Lung (tissue), 11 donors: ENCODE measurements at regions not wholly inside any gene's neighbourhood (a gene's known extent, or its start where the extent isn't known, plus 50 kb on each side); places are given as distances from the start of the nearest gene placed in this dataset.
A peak's percentile ranks its signal among the peaks of the same experiment; 100 is the strongest.

Experiments used
- ATAC-seq: fragments of 200-7000 bp; cut with Tn5 transposase; one replicate; pipeline ENCODE4 v1.9.1; 2020; ENCODE audit warnings: moderate number of reproducible peaks; ENCODE audit not compliant: insufficient read depth, low FRiP score
- DNase-seq, 3 donors: peaks; one replicate each; pipeline ENCODE4 v3.0.0-alpha.2; 2013 to 2017
- H3K27ac ChIP-seq, 2 donors: one replicate each; pipeline ENCODE4 v1.5.1; 2013; ENCODE audit warnings: mild to moderate bottlenecking in 2 of 2, moderate library complexity in 2 of 2, control low read depth in 1 of 2, inconsistent platforms in 1 of 2, low read depth in 1 of 2, low read length in 1 of 2
- H3K27me3 ChIP-seq, 3 donors: one replicate each; pipeline ENCODE4 v1.5.1; 2013; ENCODE audit warnings: low read length in 2 of 3; ENCODE audit not compliant: control insufficient read depth in 3 of 3, insufficient read depth in 3 of 3
- H3K36me3 ChIP-seq, 4 donors: one replicate each; pipeline ENCODE4 v1.5.1; 2013; ENCODE audit warnings: low read length in 4 of 4, mild to moderate bottlenecking in 1 of 4, moderate library complexity in 1 of 4; ENCODE audit not compliant: control insufficient read depth in 4 of 4, insufficient read depth in 4 of 4
- H3K4me1 ChIP-seq, 5 donors: one replicate each; pipeline ENCODE4 v1.5.1; 2013; ENCODE audit warnings: low read length in 5 of 5, mild to moderate bottlenecking in 2 of 5, moderate library complexity in 1 of 5; ENCODE audit not compliant: control insufficient read depth in 5 of 5, insufficient read depth in 5 of 5
- H3K4me3 ChIP-seq: one replicate; pipeline ENCODE4 v1.5.1; 2013; ENCODE audit warnings: mild to moderate bottlenecking, control low read depth, moderate library complexity
- H3K9ac ChIP-seq, 2 donors: one replicate each; pipeline ENCODE4 v1.5.1; 2013; ENCODE audit warnings: low read length in 2 of 2, control low read depth in 1 of 2; ENCODE audit not compliant: insufficient read depth in 1 of 2
- H3K9me3 ChIP-seq, 4 donors: one replicate each; pipeline ENCODE4 v1.5.1; 2013; ENCODE audit warnings: low read length in 3 of 4, mild to moderate bottlenecking in 1 of 4, moderate library complexity in 1 of 4; ENCODE audit not compliant: control insufficient read depth in 4 of 4, insufficient read depth in 3 of 4
- CTCF ChIP-seq: IDR thresholded peaks from 2 replicates; pipeline ENCODE4 v1.5.1; 2012; ENCODE audit warnings: mild to moderate bottlenecking; ENCODE audit errors: control extremely low read depth, extremely low read depth
- WGBS, 2 donors: extraction: QIAGEN DNeasy Blood & Tissue Kit; methylation state at CpG; one replicate each; pipeline ENCODE4 v1.1.7; 2013; 5-methylcytosine and 5-hydroxymethylcytosine counted together
- donor health status: control.
- donor health status: control.
- donor health status: Bipolar disorder and iron deficiency.
- donor health status: healthy.
- donor health status: DM: yes; HTN: yes; CAD: no.

DNA sequence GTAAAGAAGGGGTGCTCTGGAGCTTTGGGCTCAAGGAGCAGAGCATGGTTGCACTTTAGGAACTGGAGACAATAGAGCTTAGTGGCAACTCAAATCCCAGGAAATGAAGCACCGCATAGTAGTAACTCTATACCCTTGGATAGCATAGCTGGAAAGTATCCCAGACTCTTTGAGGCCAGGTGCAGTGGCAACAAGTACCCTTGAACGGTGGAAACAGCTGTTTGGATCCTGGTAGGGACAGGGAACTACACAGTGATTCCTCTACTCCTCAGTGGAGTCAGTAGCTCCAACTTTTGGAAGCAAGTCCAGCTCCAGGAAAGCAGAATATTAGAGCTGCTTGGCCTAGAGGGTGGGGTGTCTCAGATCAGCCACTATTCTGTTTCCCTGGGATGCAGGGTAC, 129.0 kb upstream of the WSCD2 start:
- DNase-seq (no peak), ATAC-seq (no peak)
- WGBS, 2 donors: 59 to 60% methylated on average over 2 of the region's 2 CpGs
- no peak for TF ChIP-seq CTCF
- H3K9ac ChIP-seq: no peak overlapping the region
- no peaks in the 10 kb centered on the region for H3K27me3 ChIP-seq
- H3K4me1 ChIP-seq: no peaks in the 10 kb centered on the region
- H3K9me3 ChIP-seq: peaks cover 0 to 10% (median 0%) of the 10 kb centered on the region in 4 donors
- no peak overlapping the region for H3K4me3 ChIP-seq
- H3K27ac ChIP-seq: no peak overlapping the region
- no peaks in the 10 kb centered on the region for H3K36me3 ChIP-seq

DNA sequence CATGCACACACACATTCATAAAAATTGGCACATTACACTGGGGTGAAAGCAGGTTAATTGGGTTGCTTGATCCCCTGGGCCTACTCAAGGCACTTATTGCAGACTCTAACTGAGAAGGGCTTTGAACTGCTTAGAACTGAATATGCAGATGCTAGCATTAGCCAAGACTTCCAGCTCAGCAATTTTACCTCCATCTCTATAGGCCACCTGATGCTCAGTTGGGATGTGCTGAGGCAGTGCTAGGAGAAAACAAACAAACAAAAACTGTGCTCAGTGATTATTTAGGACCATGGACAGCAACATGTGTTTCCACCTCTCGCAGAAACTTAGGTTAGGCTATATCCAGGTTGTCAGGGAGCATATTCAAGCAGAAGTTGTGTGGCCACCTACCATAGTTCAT, 124.8 kb upstream of the WSCD2 start:
- DNase-seq (peak in 2 of 3 donors; percentile 6 to 50), ATAC-seq (no peak)
- Histone ChIP-seq H3K4me3 (no peak overlapping the region), H3K36me3 (no peaks in the 10 kb centered on the region), H3K9me3 (peaks cover 0 to 10% (median 0%) of the 10 kb centered on the region in 4 donors), H3K9ac (no peak overlapping the region), H3K27me3 (no peaks in the 10 kb centered on the region), H3K27ac (no peak overlapping the region), H3K4me1 (peaks cover 0 to 4% (median 0%) of the 10 kb centered on the region in 5 donors)
- no peak for TF ChIP-seq CTCF
- WGBS, 2 donors: 9 to 12% methylated on average over 1 of the region's 1 CpG

- Histone ChIP-seq H3K9ac (no peak overlapping the region), H3K27me3 (no peaks in the 10 kb centered on the region), H3K36me3 (no peaks in the 10 kb centered on the region), H3K4me3 (no peak overlapping the region), H3K4me1 (peaks cover 0 to 4% (median 0%) of the 10 kb centered on the region in 5 donors), H3K9me3 (no peaks in the 10 kb centered on the region), H3K27ac (no peak overlapping the region)
- TF ChIP-seq CTCF: no peak
- DNase-seq (no peak), ATAC-seq (no peak)
- 81 to 85% methylated on average over 2 of the region's 2 CpGs for WGBS, 2 donors
These were observed 120.8 kb upstream of the WSCD2 start for GRCh38 chr12:108008163-108008905.
